ENCODE measurements at regions not wholly inside any gene's neighbourhood (a gene's known extent, or its start where the extent isn't known, plus 50 kb on each side); places are given as distances from the start of the nearest gene placed in this dataset.

DNA sequence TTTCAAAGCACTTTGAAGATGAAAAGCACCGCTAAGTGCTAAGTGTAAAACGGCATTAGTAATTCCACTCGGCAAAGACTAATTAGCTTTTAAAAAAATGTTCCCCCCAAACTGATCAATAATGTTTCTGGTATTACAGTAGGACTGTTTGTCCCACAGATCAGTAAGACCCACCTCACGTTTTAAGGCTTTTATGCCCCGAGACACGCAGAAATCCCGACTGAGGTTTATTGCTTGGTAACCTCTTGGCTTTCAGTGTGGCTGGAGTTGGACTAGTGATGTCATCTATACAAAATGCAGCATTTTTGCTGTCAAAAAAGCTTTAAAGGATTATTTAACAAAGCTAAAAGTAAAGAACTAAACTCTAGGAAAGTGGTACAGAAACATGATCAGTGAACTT lies 414.6 kb upstream of the PSMD7 start:
- no peak for DNase-seq (ENCODE audit: low spot score)

- DNase-seq (ENCODE audit: low spot score), result no peak
Measured at GRCh38 chr16:73879621-73880020, 417.0 kb upstream of the PSMD7 start.

DNA sequence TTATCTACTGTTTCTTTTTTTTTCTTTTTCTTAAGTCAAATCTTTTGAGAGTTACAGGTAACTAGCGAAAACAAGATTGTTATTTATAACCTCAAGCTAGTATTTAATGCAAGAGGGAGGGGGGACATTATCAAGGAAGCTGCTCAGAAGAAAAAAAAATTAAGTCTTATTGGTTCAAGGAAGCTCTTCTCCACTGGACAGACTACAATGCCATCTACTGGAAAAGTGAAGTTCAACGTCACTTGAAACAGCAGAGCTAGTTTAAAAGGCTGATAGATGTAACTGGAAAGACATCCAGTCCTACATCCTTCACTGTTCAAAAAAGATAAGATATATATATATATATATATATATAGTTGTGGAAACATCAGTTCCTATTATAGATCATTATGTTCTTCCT lies 418.0 kb upstream of the PSMD7 start:
- peak; percentile 80 for DNase-seq (ENCODE audit: low spot score)

GRCh38 chr16:73877150-73877549 lies 419.5 kb upstream of the PSMD7 start:
- DNase-seq (ENCODE audit: low spot score), result no peak

GRCh38 chr16:73875996-73876690 lies 420.5 kb upstream of the PSMD7 start:
- no peak for DNase-seq (ENCODE audit: low spot score)

DNA sequence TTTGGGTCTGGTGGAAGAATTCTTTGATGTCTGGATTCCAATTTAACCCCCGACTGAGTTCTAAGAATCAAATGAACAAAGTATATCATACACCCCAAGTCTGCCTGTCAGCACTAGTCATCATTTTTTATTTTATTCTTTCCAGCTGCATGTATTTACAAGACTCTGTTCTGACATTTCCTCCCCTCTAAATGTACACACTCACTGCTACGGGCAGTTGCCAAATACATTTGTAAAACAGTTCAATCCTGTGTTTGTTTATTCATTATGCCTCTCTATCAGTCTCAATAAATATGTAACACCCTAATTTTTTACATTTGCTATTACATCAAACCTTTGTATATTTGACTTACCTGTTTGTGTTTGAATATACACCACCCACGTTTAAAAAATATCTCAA lies 422.3 kb upstream of the PSMD7 start:
- DNase-seq (ENCODE audit: low spot score), result no peak

GRCh38 chr16:73873643-73874042 lies 423.0 kb upstream of the PSMD7 start:
- no peak for DNase-seq (ENCODE audit: low spot score)

- no peak for DNase-seq (ENCODE audit: low spot score)
Measured at GRCh38 chr16:73872856-73873255, 423.8 kb upstream of the PSMD7 start.

DNA sequence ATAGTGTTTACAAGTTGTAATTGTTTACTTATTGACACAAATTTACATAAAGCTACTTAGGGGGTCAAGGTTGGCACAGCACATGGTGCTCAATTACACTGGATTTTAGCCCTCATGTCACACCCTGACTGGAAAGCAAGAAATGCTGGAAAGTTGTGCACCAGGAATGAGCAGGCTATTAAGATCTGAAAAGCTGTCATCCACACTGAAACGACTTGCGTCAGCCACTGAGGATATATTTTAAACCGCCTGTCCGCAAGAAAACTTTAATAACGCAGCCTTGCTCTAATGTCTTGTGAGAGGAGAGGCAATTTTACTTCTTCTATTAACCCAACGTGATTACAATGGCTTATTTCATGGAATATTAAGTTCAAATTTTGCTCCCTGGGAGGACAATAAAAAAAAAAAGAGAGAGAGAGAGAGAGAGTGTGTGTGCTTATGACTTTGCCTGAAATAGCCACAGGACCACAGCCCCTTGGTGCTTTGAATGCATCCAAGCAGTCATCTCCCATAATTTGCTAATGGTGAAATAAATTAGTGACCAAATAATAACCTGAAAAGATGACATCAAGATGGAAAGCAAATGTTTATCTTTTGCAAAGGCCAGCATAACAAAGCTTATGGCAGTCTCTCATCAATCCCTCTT lies 425.4 kb upstream of the PSMD7 start:
- DNase-seq (ENCODE audit: low spot score), result no peak

DNA sequence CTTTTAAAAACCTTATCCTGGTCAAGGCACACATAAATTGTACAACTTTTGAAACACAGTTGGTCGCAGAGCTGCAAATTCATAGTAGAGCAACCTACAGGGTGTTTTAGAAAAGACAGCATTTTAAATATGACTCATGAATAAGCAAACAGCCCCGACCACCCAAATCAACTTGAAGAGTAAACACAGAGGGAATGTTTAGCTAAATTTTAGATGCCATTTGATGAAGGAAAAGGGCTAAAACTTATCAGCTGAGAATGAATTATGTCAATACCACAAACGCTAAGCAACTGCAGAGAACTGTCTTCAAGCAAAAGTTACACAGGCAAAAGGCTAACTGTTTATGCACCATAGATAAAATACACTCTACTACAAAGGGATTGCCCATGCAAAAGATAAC lies 427.5 kb upstream of the PSMD7 start:
- DNase-seq (ENCODE audit: low spot score), result no peak

- no peak for DNase-seq (ENCODE audit: low spot score)
Measured at GRCh38 chr16:73864868-73865267, 431.7 kb upstream of the PSMD7 start.

DNA sequence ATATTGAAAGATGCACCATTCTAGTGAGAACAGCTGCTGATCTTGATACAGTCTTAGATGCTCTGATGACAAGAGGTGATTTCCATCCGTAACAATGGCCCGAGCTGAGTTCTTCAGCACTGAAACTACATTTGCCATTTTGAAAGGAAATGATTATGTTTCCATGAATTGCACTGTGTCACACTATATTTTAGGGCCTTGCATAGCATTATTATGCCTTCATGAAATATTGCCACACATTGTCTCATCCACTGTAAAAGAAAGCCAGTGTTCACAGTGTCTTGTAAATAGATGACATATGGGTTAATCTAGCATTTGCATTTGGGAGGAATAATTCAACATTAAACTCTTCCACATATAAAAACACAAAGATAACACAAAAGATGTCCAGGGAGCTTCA lies 438.3 kb upstream of the PSMD7 start:
- no peak for DNase-seq (ENCODE audit: low spot score)

GRCh38 chr16:73853968-73854367 lies 442.6 kb upstream of the PSMD7 start:
- DNase-seq (ENCODE audit: low spot score), result no peak

DNA sequence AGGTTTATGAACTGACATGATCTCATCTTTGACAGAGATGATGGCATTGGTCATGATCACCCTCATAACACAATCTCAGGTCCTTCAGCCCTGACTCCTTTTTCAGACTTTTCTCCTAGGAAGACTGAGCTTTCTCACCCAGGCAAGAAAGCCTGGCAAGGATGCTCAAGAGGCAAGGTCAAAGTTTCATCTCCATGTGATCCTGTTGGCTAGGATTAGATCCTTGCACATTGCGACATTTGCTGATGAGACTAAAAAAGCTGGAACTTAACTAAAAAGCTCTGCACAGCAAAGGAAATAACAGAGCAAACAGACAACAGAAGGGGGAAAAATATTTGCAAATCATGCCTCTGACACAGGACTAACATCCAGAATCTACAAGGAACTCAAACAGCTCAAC lies 444.1 kb upstream of the PSMD7 start:
- DNase-seq (ENCODE audit: low spot score), result no peak

DNA sequence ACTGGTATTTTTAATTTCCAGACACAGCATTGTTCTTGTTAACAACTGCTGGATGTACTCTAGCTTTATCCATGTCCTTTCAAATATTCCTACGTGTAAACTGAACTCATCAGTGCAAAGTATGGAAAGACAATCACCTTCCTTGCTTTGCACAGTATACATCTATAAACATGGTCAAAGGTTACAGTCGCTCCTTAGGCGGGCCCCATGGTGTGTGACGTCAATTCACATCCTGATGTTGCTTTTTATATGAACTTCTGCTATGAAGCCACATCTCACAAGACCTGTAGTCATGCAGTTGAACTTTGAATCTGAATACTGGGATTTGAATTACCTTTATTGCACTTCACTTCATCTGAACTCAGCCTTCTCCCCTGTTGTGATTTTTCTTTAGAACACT lies 447.6 kb upstream of the PSMD7 start:
- DNase-seq (ENCODE audit: low spot score), result no peak

- DNase-seq (ENCODE audit: low spot score), result no peak
Measured at GRCh38 chr16:73847090-73847489, 449.5 kb upstream of the PSMD7 start.

DNA sequence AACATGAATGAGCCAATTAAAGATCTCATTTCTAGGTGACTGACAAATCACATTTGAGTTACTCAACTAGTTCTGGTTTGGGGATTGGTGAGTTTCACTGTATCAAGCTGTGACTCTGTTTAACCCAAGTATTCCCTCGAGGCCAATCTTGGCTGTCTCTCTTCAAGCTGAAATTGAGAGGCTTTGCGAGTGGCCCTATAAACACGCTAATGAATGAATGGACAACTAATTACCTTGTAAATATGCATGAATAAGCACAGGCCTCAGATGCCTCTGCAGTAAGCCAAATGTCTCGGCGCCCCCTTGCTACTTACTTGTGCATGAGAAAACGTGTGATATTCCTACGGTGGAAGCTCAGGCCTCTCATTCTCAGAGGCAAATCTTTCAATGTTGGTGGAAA lies 450.3 kb upstream of the PSMD7 start:
- no peak for DNase-seq (ENCODE audit: low spot score)

- no peak for DNase-seq (ENCODE audit: low spot score)
Measured at GRCh38 chr16:73846007-73846330, 450.6 kb upstream of the PSMD7 start.

DNA sequence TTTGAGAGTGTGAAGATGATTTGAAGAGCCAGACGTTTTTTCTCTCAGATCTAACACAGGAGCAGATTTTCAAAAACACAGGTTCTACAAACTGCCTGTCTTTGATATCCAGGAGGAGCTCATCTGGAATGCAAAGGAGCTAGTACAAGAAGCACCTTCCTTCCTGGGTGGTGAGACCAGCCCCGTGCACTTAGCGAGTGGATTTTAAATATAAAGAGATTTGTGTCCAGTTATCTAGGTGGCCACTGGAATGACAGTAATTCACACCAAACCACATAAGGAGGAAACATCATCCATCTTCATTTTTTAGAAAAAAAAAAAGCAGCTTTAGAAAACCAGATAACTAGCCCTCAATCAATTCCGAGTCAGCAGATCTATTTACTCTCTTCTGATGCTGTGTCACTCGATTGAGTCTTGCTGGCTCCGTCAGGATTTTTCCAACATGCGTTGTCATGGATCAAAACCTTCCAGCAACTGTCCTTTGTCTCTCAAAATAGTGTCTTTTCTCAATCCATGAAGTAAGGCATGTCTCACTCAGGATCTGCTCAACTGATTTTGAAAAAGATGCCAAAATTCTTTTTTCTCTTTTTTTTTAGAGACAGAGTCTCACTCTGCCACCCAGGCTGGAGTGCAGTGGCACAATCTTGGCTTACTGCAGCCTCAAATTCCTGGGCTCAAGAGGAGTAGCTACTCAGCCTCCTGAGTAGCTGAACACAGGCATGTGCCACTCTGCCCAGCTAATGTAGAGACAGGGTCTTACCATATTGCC lies 451.2 kb upstream of the PSMD7 start:
- DNase-seq (ENCODE audit: low spot score), result no peak

DNA sequence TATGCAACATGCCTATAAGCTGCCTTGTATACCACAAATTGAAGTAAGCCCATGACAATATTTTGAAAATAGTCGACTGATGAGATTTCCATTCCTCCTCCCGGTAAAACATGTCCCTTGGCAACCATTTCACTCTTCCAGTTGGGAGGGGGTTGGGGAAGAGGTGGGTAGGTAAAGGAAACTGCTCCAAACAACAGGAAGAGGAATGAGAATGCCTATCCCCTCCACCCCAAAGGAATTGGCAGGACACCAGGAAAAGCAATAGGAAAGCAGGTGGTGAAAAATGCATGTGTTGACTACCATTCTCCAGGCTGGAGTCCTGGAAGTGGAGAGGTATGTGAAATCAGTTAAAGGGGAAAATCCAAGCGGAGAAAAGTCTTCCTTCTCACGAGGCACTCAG lies 455.9 kb upstream of the PSMD7 start:
- no peak for DNase-seq (ENCODE audit: low spot score)

GRCh38 chr16:73831220-73831619 lies 465.4 kb upstream of the PSMD7 start:
- no peak for DNase-seq (ENCODE audit: low spot score)

DNA sequence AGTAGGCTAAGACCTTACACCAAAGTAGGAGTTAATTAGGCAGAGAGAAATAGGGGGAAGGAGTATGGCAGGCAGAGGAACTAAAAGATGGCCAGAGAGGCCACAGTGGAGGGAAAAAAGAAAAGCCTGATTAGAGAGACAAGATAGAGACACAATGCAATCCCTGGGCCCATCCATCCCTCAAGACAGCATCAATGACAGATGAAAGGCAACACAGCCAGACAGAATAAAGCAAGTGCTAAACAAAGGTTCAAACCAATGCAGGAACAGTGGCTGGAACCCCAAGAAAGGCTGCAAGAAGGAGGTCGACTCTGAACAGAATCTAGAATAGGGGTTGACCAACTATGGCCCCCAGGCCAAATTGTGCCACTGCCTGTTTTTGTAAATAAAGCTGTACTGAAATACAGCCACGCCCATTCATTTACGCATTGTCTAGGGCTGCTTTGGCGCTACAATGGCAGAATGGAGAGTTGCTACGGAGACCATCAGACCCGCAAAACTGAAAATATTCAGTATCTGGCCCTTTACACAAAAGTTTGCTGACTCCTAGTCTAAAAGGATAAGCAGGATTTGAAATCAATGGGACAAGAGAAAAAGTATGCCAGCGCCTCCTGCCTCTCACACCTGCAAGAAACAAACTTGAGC lies 473.3 kb upstream of the PSMD7 start:
- DNase-seq (ENCODE audit: low spot score), result no peak
